NCI-H2171 (cell line): ENCODE measurements at regions not wholly inside any gene's neighbourhood (a gene's known extent, or its start where the extent isn't known, plus 50 kb on each side); places are given as distances from the start of the nearest gene placed in this dataset.

Source experiments
- DNase-seq: peaks from one replicate; lab custom pipeline; 2025; lab: John Stamatoyannopoulos, UW

DNA sequence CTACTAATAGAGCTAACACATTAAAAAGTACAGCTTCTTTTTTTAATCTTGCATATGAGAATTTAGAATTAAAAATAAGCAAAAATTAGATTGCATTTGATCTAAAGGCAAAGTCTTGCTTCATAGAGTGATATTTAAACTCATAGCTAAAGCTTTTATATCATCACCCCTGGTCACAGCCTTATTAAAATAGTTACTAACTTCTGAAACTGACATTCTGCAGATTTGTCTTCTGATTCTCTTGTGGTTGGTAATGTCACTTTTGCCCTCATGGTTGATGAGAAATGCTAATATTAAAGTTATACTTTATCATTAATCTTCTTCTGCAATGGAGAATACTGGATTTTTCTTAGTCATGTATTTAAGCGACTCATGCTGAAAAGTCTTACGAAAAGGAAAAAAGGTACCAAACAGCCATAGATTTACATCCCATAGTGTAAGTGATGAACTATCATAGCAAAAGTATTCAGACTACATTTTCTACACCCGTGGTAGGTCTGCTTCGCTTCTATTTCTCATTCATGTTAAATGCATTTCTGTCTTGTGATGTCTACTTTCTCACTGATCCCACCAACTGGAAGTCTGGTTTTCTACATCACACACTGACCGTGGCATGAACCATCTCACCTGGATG, 330.5 kb upstream of the B3GALT2 start:
- DNase-seq = no peak

DNA sequence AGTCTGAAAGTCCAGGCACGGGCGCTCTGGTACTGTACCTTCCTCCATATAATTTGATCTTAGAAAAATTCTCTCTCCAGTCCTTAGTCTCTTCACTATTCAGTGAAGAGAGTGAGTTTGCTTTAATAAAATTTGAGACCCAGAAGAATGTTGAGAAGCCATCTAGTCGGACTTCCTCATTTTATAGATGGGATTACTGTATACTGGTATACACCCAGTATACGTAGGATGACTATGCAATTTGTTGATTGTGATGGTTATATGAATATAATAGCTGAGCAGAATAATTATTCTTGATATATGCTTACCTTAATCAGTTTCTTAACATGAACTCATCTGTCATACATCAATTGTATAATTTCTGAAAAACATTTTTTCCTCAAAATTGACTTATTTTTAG, 328.0 kb upstream of the B3GALT2 start:
- DNase-seq = no peak

DNA sequence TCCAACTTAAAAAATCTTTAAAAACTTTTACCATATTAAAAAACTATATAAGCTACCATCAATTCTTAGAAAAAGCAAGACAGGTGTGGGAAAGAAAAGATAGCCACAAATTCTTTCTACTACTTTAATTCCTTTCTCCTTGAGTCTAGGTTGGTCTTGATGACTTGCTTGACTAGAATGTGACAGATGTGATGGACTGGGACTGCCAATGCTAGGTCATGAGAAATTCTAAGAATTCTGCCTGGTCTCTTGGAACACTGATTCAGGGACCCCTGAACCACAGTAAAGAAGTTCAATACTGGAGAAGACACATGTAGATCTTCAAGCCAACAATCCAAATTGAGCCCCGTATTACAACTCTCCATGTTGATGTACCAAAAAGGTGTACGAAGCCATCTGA, 326.6 kb upstream of the B3GALT2 start:
- no peak for DNase-seq

DNA sequence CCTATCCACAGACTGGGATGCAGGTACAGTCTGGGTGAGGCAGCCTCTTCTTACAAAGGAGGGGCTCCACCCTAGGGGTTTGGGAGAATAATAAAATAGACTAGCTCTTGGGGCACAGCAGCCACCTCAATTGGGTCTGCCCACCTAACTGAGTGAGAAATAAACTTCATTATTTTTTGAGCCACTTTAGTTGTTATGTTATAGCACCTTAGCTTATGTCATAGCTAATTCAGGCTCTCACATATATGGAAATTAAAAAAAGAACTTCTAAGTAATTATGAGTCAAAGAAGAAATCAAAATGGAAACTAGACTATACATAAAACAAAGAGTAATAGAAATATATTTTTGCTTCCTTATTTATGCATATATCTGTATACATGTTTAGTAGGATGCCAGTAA, 318.5 kb upstream of the B3GALT2 start:
- DNase-seq = no peak

DNA sequence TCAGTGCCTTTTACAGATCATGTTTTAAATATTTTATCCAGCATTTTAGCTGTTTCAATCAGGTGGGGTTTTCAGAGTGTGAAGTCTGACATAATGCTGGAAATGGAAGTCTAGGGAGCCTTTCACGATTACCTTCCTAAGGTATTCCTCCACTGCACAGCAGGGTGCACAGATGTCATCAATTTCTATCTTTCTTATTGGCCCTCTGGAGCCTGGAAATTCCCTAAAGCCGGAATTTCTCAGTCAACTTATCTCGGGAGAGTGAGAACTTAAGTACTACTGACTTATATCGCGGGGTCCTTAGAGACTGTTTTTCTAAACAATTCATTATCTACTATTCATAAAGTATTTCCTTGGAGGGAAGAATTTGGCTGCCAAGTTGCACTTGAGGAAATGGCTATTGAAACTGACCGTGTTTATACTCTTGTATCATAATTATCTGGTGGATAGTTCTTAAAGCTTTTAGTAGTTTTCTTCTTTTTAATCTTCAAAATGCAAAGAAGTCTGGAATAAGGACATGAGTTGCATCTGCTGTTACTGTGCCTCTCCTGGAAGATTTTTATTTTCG, 311.8 kb upstream of the B3GALT2 start:
- no peak for DNase-seq

DNA sequence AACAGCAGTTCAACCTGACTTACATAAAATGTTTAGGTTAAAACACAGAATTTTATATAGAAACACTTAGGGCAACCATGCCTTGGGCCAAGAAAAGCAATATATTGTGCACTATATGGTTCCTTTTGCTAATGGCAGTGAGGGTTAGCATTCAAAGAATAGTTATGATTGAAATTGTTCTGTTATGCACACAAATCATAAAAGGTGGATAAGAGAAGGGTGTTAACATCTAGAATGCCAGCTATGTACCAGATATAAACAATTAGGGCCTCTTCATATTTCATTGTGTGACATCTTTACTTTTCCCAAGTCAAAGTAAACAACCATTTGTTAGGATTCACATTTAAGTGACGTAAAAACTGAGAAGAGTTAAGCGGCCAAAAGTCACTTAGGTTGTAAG, 308.0 kb upstream of the B3GALT2 start:
- DNase-seq = no peak

DNA sequence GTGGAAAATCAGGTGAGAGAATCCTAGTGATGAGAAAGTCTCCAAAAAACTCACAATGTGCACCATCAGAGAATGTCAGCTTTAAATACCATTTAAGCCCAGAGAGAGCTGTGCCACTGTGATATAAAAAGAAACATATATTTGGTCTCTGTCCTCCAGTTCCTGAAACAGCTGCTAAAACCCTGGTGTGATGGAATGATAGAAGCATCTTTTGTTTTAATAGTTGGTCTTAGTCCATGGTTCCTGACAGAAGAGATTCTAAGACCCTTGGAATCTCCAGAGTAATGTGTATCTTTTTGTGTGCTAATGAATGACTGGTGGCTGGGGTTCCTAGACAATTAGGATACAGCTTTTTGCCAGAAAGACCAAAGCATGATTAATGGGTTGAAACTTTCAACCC, 302.8 kb upstream of the B3GALT2 start:
- DNase-seq = no peak

DNA sequence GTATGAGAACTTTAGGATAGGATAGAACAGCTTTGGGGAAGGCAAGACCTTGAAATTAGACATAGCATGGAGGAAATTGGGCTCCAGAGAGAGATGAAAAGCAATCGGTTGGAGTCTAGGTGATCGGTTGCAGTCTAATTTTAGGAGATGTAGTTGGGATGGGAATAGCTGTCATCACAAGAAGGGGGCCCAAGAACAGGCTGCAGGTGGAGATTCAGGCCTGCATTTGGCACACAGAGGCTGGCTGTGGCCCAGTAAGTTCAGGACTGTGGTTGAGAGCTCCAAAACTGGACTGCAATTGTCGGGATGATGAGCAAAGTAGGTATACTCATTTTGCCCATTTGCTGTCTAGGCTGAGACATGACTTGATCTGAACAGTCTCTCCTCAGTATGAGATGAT, 301.3 kb upstream of the B3GALT2 start:
- DNase-seq = no peak

DNA sequence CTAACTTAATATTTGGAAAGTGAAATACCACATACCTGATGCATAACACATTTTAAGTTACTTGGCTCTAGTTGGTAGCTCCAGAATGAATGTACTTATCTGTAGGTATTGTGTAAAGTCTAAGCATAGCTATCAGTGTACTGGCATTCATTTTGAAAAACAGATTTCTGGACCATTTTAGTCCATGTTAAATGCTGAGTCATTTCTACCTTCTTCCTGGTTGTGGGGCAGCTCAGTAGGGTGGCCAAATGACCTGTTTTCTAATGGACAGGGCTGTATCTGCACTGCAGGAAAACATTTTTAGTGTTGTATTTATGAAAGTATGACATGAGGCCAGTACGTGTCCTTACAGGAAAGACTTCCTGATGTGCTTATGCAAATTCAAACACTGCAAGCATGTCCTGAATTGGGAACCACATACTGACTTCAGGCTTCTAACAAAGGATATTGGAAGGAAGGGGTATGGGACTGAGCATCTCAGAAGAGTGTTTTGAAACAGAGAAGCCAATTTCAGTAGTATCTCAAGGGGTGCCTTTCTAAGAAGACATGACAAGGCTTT, 300.3 kb upstream of the B3GALT2 start:
- DNase-seq = no peak

DNA sequence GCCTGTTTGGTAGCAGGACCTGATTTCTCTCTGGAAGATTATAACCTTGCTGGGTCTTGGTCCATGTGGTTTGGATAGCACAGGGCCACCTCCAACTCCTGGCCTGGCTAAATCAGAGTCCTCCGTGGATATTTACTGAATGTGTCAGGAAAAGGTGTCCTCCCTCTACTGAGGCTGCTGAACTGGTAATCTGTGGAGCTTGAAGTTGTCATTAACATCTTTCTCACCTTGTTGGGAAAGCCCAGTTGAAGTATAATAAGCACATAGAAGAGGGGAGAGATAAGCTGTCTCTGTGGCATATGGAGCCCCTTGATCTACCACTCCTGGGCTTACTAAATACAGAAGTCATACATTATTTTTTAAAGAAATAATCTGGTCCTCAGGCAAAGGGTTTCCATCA, 294.3 kb upstream of the B3GALT2 start:
- DNase-seq = no peak

DNA sequence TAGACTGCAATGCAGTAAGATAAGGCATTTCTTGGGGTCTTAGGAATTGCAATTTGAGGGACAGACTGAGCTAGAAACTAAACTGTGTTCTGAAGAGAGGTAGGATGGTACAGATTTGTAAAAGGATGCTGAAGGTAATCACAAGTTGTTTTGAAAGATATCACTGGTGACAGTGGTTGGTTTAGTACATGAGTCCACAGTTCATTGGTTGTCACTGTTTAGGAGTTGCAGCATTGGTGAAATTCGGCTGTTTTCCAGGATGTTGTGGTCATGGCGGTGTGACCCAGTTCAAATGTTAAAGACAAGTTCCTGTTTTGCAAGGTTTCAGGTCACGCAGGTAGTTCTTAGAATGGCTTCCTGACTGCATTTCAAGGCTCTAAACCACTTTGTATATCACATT, 292.8 kb upstream of the B3GALT2 start:
- DNase-seq = no peak

DNA sequence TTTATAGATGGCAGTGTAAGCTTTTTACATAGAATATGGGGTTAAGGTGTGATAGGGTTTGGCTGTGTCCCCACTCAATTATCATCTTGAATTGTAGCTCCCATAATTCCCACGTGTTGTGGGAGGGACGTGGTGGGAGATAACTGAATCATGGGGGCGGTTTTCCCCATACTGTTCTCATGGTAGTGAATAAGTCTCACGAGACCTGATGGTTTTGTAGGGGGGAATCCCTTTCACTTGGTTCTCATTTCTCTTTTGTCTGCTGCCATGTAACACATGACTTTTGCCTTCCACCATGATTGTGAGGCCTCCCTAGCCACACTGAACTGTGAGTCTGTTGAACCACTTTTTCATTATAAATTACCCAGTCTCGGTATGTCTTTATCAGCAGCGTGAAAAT, 290.3 kb upstream of the B3GALT2 start:
- DNase-seq = no peak

DNA sequence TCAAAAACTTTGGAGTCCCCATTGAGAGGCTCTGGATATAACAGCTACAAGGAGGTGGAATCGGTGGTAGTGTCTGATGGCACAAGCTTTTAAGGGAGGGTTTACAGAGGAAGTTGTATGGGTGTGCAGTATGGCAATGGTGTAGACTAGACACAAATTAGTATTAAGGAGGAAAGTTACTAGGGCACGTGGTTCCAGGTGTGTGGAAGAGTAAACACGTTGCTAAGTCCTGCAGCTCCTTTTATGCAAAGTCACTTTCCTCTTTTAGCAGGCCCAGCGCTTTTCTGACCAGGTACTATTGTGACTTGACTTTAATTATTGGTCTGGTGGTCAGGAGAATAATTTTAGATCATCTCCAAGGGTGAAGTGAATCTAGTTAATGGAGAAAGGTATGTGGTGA, 287.5 kb upstream of the B3GALT2 start:
- no peak for DNase-seq

DNA sequence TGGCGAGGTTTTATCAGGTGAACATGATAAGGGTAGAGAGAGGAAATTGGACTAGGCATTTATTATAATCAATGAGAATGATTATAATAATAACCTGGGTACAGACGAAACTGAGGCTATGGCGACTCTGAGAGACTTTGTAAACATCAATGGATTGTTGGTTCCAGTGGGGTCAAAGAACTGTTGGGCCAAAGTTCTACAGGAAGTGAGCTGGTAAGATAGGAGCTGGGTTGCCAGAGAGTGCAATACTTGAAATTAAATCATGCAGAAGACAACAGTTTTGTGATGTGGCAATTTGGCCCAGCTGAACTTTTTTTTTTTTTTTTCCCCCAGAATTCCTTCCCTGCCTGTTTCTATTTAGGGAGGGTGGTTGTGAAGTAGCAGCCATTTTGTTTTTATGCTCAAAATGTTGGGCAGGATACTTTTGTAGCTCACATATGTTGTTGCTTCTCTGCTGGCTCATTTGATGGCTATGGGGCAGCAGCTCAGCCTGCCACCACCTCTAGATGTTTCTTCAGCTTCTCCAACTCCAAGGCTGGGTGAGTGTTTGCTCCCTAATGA, 286.5 kb upstream of the B3GALT2 start:
- DNase-seq = no peak

DNA sequence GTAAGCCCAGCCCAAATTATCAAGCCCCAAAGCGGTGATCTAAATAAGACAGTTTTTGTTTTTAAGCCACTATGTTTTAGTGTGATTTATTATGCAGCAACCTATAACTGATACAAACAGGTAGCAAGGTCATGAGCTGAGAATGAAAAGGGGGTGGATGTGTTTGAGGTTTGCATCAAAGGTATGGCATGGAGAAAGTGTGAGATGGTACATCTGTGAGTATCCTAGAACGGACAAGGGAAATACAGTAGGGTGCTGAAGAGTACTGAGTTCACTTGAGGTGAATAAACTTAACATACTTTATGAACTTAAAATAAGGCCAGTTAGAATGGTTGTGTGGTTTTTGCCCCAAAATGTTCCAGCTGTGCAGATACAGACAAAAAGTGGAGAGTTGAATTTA, 286.0 kb upstream of the B3GALT2 start:
- DNase-seq = no peak

DNA sequence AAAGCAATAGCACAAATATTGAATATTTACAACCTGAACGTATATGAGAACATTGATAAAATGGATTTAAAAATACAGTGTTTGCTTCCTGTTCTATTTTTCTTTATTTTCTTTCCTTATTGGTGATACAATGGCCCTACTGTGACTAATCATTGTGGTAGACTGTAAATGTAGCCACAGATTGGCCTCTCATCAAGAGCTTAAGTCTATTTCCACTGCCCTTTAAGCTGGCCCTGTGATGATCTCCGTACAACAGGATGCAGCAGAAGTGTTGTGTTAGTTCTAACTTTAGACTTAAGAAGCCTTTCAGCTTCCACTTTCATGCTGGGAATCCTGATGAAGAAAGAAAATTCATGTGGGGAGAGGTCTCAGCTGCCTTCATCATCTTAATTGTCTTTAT, 285.6 kb upstream of the B3GALT2 start:
- no peak for DNase-seq

DNA sequence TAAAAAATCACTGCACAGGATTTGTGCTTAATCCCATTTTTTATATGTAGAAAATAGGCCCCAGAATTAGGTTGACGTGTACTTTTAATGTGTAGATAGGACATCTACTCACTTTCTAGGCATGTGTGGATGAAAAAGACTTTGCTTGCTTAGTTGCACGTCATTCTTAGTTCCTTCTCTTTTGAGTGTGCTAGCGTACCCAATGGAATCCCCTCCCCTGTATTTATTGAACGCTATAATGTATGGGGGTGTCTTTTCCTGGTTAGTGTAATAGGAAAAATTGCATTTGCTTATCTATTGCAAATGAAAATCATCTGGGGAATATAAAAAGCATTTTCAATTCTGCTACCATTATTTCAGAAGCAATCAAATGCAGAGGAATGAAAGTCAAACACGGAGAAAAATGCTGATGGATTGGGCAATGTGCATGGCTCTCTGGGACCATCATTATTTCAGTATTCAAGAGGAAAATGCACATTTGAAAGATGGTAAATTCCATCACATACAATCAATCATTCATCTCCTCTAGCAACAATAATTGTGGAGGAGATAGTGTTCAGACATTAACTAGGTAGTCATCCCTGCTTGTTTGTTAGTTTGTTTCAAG, 277.0 kb upstream of the B3GALT2 start:
- no peak for DNase-seq

DNA sequence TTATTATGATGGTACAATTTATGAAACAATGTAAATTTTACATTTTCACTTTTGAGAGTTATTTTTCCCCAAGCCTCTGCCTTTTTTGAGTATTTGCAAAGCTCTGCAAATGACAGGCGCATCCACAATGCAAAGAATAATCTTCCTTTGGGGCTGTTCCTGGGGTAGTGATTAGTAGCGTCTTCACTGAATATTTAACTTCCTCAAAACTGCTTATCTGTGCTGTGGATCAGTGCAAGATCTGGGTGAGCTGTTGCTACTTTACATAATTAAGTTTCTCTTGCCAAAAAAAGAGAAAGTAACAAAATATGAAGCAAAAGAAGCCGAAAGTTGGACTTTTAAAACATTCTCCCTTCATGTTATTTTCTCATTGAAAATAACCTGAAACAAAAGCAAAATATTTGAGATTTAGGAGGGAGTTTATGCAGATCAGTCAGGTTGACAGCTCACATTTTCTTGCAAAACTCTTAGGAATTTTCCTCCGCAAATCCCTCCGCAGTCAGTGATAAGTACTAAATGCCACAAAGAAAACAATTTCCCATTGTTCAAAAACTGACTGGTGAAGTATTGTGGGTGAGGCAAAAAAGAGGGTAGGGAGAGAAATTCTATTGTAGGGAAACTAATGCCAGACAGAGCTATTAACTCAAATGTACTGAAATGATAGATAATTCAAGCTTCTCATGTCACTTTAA, 276.4 kb upstream of the B3GALT2 start:
- no peak for DNase-seq

DNA sequence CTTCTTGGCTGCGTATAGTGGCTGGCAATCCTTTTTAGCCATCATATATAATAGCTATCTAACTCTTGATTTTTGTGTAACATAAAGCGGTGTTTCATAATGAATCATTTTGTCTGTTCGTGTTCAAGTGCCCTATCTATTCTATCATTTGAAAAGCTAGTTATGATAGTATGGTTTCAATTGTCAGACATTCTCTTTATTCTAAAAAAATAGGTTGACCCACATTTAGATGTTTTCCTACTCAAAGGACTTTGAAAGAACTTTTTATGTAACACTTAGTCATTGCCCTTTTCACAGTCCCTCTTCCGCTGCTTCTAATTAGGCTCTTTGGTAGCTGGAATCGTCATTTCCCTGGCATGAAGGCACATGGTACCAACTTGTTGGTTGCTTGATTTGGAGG, 272.2 kb upstream of the B3GALT2 start:
- no peak for DNase-seq

DNA sequence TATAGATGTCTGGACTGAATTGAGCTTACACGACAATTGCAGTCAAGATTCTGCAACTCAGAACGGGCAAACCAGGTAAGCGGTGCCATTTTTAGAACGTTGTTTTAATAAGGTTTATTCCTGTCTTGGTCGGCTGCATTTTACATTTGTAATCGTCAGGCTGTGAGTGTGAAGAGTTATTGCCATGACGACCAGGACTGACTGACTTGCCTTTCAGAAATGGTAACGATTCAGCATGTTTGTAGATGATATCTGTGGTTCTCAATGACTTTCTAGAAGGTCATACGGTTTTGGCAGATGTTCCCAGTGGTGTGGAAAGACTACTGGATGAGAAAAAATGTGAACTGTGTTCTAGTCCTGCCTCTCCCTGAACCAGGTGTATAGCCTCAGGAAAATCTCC, 271.3 kb upstream of the B3GALT2 start:
- DNase-seq = no peak

DNA sequence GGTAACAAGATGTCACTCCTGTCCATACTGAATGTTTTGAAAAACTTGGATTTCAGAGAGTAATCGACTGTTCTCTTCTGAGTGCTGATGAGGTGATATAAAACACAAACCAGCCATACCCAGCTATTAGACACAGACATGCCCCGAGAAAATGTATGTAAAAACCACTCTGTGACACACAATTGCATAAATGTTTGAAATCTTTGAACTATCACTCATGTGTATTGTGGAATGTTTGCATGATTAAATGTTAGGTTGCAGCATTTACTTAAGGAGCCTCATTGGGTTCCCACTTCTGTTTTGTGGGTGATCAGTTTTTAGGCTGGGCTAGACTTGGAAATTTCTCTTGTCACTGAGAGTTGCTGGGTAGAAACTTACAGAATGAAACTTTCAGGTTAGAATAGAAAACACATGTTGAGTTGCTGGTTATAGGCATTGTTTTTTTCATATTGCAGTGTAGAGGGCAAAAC, 270.4 kb upstream of the B3GALT2 start:
- DNase-seq = no peak

DNA sequence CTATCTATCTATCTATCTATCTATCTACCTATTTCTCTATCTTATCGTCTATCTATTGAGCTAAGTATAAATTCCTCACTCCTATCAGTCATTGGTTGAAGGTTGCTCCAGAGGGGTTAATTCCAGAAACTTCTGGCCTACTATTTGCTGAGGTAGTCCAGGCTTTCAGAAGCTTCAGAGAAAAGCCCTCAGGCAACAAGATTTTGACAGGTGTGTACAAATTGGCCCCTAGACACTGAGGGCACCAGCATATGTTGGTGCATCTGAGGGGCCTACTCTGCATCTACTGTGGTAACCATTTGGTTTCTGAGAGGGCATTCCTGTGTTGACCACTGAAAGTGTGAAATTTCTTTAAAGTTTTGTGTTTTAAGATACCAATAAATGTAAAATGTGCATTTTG, 265.2 kb upstream of the B3GALT2 start:
- DNase-seq = no peak

DNA sequence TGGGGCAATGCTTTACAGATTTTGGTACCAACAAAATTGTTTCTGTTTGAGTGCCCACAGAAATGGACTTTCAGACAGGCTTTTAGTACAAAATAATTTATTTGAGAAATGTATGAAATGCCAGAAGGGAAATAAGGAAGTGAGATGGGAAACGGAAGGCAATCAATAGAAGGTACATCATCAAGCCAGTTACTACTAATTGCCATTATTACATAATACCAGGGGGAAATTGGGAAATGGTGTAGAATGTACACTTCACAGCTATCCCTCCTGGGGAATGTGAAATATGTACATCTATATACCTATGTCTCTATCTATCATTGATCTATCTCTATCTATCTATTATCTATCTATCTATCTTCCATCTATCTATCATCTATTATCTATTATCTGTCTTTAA, 264.6 kb upstream of the B3GALT2 start:
- DNase-seq = no peak
